ENCODE measurements at regions not wholly inside any gene's neighbourhood (a gene's known extent, or its start where the extent isn't known, plus 50 kb on each side); places are given as distances from the start of the nearest gene placed in this dataset.

- no peak for DNase-seq (ENCODE audit: extremely low spot score)
- POLR2A ChIA-PET = no interaction called here
- TF ChIP-seq SUZ12 (IDR thresholded peaks at IDR 0.05) = no peak
- no peak for TF ChIP-seq CTBP1 (IDR thresholded peaks at IDR 0.05; ENCODE audit: borderline replicate concordance)
- no peak for TF ChIP-seq L3MBTL2 (conservative IDR thresholded peaks at IDR 0.05)
- no peak for TF ChIP-seq NFRKB (IDR thresholded peaks at IDR 0.05)
- CTCF ChIA-PET = no interaction called here
Observed at GRCh38 chr12:83848702-83849101, 1063.9 kb downstream of the SLC6A15 start.

- TF ChIP-seq TARDBP (IDR thresholded peaks at IDR 0.05) (no peak), FOXA1 (IDR thresholded peaks at IDR 0.05) (no peak), SUZ12 (IDR thresholded peaks at IDR 0.05) (no peak), SP1 (IDR thresholded peaks at IDR 0.05) (no peak), ELF4 (IDR thresholded peaks at IDR 0.05) (no peak), L3MBTL2 (conservative IDR thresholded peaks at IDR 0.05) (no peak), PKNOX1 (IDR thresholded peaks at IDR 0.05) (no peak), BHLHE40 (IDR thresholded peaks at IDR 0.05; ENCODE audit: borderline replicate concordance) (no peak), FOXM1 (IDR thresholded peaks at IDR 0.05; ENCODE audit: borderline replicate concordance) (no peak), LEF1 (IDR thresholded peaks at IDR 0.05; ENCODE audit: borderline replicate concordance) (no peak), HDGF (IDR thresholded peaks at IDR 0.05; ENCODE audit: borderline replicate concordance) (no peak), CTBP1 (IDR thresholded peaks at IDR 0.05; ENCODE audit: borderline replicate concordance) (no peak), ARNT (IDR thresholded peaks at IDR 0.05) (no peak), ZNF384 (IDR thresholded peaks at IDR 0.05) (no peak), FOXK2 (IDR thresholded peaks at IDR 0.05) (no peak), NFRKB (IDR thresholded peaks at IDR 0.05) (no peak)
- DNase-seq (ENCODE audit: extremely low spot score) = no peak
- ChIA-PET POLR2A (no interaction called here), CTCF (no interaction called here)
Observed at GRCh38 chr12:83843541-83843940, 1069.1 kb downstream of the SLC6A15 start.

GRCh38 chr12:83841620-83842019 is 1071.0 kb downstream of the SLC6A15 start:
- no peak for DNase-seq (ENCODE audit: extremely low spot score)
- ChIA-PET CTCF (no interaction called here), POLR2A (no interaction called here)
- no peak for TF ChIP-seq FOXK2 (IDR thresholded peaks at IDR 0.05)
- TF ChIP-seq ELF4 (IDR thresholded peaks at IDR 0.05) = no peak
- no peak for TF ChIP-seq TARDBP (IDR thresholded peaks at IDR 0.05)
- no peak for TF ChIP-seq HDGF (IDR thresholded peaks at IDR 0.05; ENCODE audit: borderline replicate concordance)
- no peak for TF ChIP-seq SP1 (IDR thresholded peaks at IDR 0.05)
- TF ChIP-seq CTBP1 (IDR thresholded peaks at IDR 0.05; ENCODE audit: borderline replicate concordance) = no peak
- no peak for TF ChIP-seq NFRKB (IDR thresholded peaks at IDR 0.05)
- no peak for TF ChIP-seq SUZ12 (IDR thresholded peaks at IDR 0.05)
- TF ChIP-seq ZNF384 (IDR thresholded peaks at IDR 0.05) = no peak
- no peak for TF ChIP-seq PKNOX1 (IDR thresholded peaks at IDR 0.05)
- TF ChIP-seq ARNT (IDR thresholded peaks at IDR 0.05) = no peak

GRCh38 chr12:83827860-83828259 is 1084.7 kb downstream of the SLC6A15 start:
- DNase-seq (ENCODE audit: extremely low spot score) = no peak
- TF ChIP-seq ZNF384 (IDR thresholded peaks at IDR 0.05) = no peak
- TF ChIP-seq FOXA1 (IDR thresholded peaks at IDR 0.05) = no peak
- no peak for TF ChIP-seq CTBP1 (IDR thresholded peaks at IDR 0.05; ENCODE audit: borderline replicate concordance)
- TF ChIP-seq SUZ12 (IDR thresholded peaks at IDR 0.05) = no peak
- no peak for TF ChIP-seq PKNOX1 (IDR thresholded peaks at IDR 0.05)
- ChIA-PET CTCF (interaction anchor here (0.6 kb wide), 1 partner anchor 153 kb away, joined by 3 read pairs; no protein-coding TSS in a partner anchor), POLR2A (no interaction called here)

GRCh38 chr12:83827193-83827592 is 1085.4 kb downstream of the SLC6A15 start:
- ChIA-PET CTCF (no interaction called here), POLR2A (no interaction called here)
- no peak for DNase-seq (ENCODE audit: extremely low spot score)
- TF ChIP-seq LEF1 (IDR thresholded peaks at IDR 0.05; ENCODE audit: borderline replicate concordance) (no peak), L3MBTL2 (conservative IDR thresholded peaks at IDR 0.05) (no peak), FOXK2 (IDR thresholded peaks at IDR 0.05) (no peak), NFRKB (IDR thresholded peaks at IDR 0.05) (no peak)

- DNase-seq (ENCODE audit: extremely low spot score) = peak; percentile 40
- TF ChIP-seq ELF4 (IDR thresholded peaks at IDR 0.05) = no peak
- TF ChIP-seq FOXA1 (IDR thresholded peaks at IDR 0.05) = no peak
- no peak for TF ChIP-seq FOXK2 (IDR thresholded peaks at IDR 0.05)
- TF ChIP-seq ARNT (IDR thresholded peaks at IDR 0.05) = no peak
- no peak for TF ChIP-seq L3MBTL2 (conservative IDR thresholded peaks at IDR 0.05)
- TF ChIP-seq LEF1 (IDR thresholded peaks at IDR 0.05; ENCODE audit: borderline replicate concordance) = no peak
- TF ChIP-seq FOXM1 (IDR thresholded peaks at IDR 0.05; ENCODE audit: borderline replicate concordance) = no peak
- no peak for TF ChIP-seq CTBP1 (IDR thresholded peaks at IDR 0.05; ENCODE audit: borderline replicate concordance)
- TF ChIP-seq HDGF (IDR thresholded peaks at IDR 0.05; ENCODE audit: borderline replicate concordance) = no peak
- TF ChIP-seq TARDBP (IDR thresholded peaks at IDR 0.05) = no peak
- TF ChIP-seq NFRKB (IDR thresholded peaks at IDR 0.05) = no peak
- TF ChIP-seq SUZ12 (IDR thresholded peaks at IDR 0.05) = no peak
- no peak for TF ChIP-seq ZNF384 (IDR thresholded peaks at IDR 0.05)
- no peak for TF ChIP-seq BHLHE40 (IDR thresholded peaks at IDR 0.05; ENCODE audit: borderline replicate concordance)
- TF ChIP-seq SP1 (IDR thresholded peaks at IDR 0.05) = no peak
- no peak for TF ChIP-seq PKNOX1 (IDR thresholded peaks at IDR 0.05)
- POLR2A ChIA-PET = no interaction called here
- CTCF ChIA-PET = no interaction called here
Observed at GRCh38 chr12:83826112-83826511, 1086.5 kb downstream of the SLC6A15 start.
